ENCODE measurements at regions not wholly inside any gene's neighbourhood (a gene's known extent, or its start where the extent isn't known, plus 50 kb on each side); places are given as distances from the start of the nearest gene placed in this dataset.
"Not testable (repeated sequence)": the region's sequence is repeated elsewhere in the genome, so short reads cannot be mapped to it uniquely, and the experiment has no call there.

- intact Hi-C loops (cut with micrococcal nuclease) = not testable (repeated sequence)
These were observed 197.7 kb upstream of the IRF2BP2 start for GRCh38 chr1:234807705-234808104.

GRCh38 chr1:234802586-234802985, 192.6 kb upstream of the IRF2BP2 start:
- intact Hi-C loops (cut with micrococcal nuclease) = not testable (repeated sequence)

- intact Hi-C loops (cut with micrococcal nuclease) = not testable (repeated sequence)
These were observed 191.7 kb upstream of the IRF2BP2 start for GRCh38 chr1:234801636-234802035.

- intact Hi-C loops (cut with micrococcal nuclease) = not testable (repeated sequence)
These were observed 191.2 kb upstream of the IRF2BP2 start for GRCh38 chr1:234801147-234801546.

- intact Hi-C loops (cut with micrococcal nuclease) = not testable (repeated sequence)
These were observed 190.6 kb upstream of the IRF2BP2 start for GRCh38 chr1:234800563-234800962.

- intact Hi-C loops (cut with micrococcal nuclease) = not testable (repeated sequence)
These were observed 189.2 kb upstream of the IRF2BP2 start for GRCh38 chr1:234799021-234799689.

GRCh38 chr1:234797216-234797615, 187.2 kb upstream of the IRF2BP2 start:
- intact Hi-C loops (cut with micrococcal nuclease) = not testable (repeated sequence)

GRCh38 chr1:234796438-234796792, 186.4 kb upstream of the IRF2BP2 start:
- intact Hi-C loops (cut with micrococcal nuclease) = not testable (repeated sequence)

- intact Hi-C loops (cut with micrococcal nuclease) = not testable (repeated sequence)
These were observed 185.9 kb upstream of the IRF2BP2 start for GRCh38 chr1:234795711-234796437.

GRCh38 chr1:234795007-234795406, 185.0 kb upstream of the IRF2BP2 start:
- intact Hi-C loops (cut with micrococcal nuclease) = not testable (repeated sequence)

- intact Hi-C loops (cut with micrococcal nuclease) = not testable (repeated sequence)
These were observed 184.5 kb upstream of the IRF2BP2 start for GRCh38 chr1:234794452-234794851.

- intact Hi-C loops (cut with micrococcal nuclease) = not testable (repeated sequence)
These were observed 183.9 kb upstream of the IRF2BP2 start for GRCh38 chr1:234793924-234794323.

- intact Hi-C loops (cut with micrococcal nuclease) = not testable (repeated sequence)
These were observed 182.4 kb upstream of the IRF2BP2 start for GRCh38 chr1:234792221-234792864.

GRCh38 chr1:234791615-234792014, 181.6 kb upstream of the IRF2BP2 start:
- intact Hi-C loops (cut with micrococcal nuclease) = not testable (repeated sequence)

GRCh38 chr1:234790333-234790732, 180.4 kb upstream of the IRF2BP2 start:
- intact Hi-C loops (cut with micrococcal nuclease) = not testable (repeated sequence)

GRCh38 chr1:234787011-234787584, 177.1 kb upstream of the IRF2BP2 start:
- intact Hi-C loops (cut with micrococcal nuclease) = not testable (repeated sequence)

- intact Hi-C loops (cut with micrococcal nuclease) = not testable (repeated sequence)
These were observed 175.9 kb upstream of the IRF2BP2 start for GRCh38 chr1:234785922-234786321.

- intact Hi-C loops (cut with micrococcal nuclease) = not testable (repeated sequence)
These were observed 175.5 kb upstream of the IRF2BP2 start for GRCh38 chr1:234785471-234785919.

- intact Hi-C loops (cut with micrococcal nuclease) = not testable (repeated sequence)
These were observed 174.1 kb upstream of the IRF2BP2 start for GRCh38 chr1:234784108-234784507.

- intact Hi-C loops (cut with micrococcal nuclease) = no loop called here
These were observed 172.8 kb upstream of the IRF2BP2 start for GRCh38 chr1:234782791-234783190.

- intact Hi-C loops (cut with micrococcal nuclease) = no loop called here
These were observed 172.2 kb upstream of the IRF2BP2 start for GRCh38 chr1:234782105-234782751.

All from T-helper 1 cell treated with Interleukin-12 subunit alpha and Interleukin-12 subunit beta and Interleukin-4 antibody, amounts not matched to agents 30 ng/mL and 1 ng/mL, for 36 hours (primary cell).